Pancreas (tissue), 10 donors: ENCODE measurements at regions not wholly inside any gene's neighbourhood (a gene's known extent, or its start where the extent isn't known, plus 50 kb on each side); places are given as distances from the start of the nearest gene placed in this dataset.

Experiments used
- ATAC-seq, 4 donors: fragments of 200-7000 bp; cut with Tn5 transposase; one replicate each; pipeline versions ENCODE4 v1.8.0 to v1.9.1; 2020; ENCODE audit warnings: mild to moderate bottlenecking in 4 of 4, moderate library complexity in 4 of 4
- DNase-seq, 6 donors: peaks; one replicate each; pipeline ENCODE4 v3.0.0-alpha.2; 2020
- FAIRE-seq: peaks from 2 replicates; lab custom pipeline; 2012; peaks lifted over from hg19 to GRCh38; lab: Jason Lieb, UNC
- H3K27ac ChIP-seq, 4 donors: fragments of 200-600 bp; sonication (generic); 1 replicate in 3 of 4; 2 replicates in 1 of 4; pipeline versions ENCODE4 v1.5.0 to v1.8.0; 2020
- H3K27me3 ChIP-seq, 4 donors: fragments of 200-600 bp; one replicate each; pipeline ENCODE4 v1.8.0; 2021
- H3K36me3 ChIP-seq, 3 donors: fragments of 200-600 bp; sonication (generic) in 1 of 3; one replicate each; pipeline versions ENCODE4 v1.5.0 to v1.8.0; 2020 to 2021
- H3K4me1 ChIP-seq, 3 donors: fragments of 200-600 bp; one replicate each; pipeline ENCODE4 v1.8.0; 2021
- H3K4me3 ChIP-seq, 4 donors: fragments of 200-600 bp; sonication (generic) in 2 of 4; one replicate each; pipeline versions ENCODE4 v1.5.0 to v1.8.0; 2020 to 2021
- H3K9me3 ChIP-seq, 4 donors: fragments of 200-600 bp; one replicate each; pipeline ENCODE4 v1.8.0; 2021
- WGBS, 2 donors: extraction: QIAGEN DNeasy Blood & Tissue Kit; methylation state at CpG; one replicate each; pipeline ENCODE4 v1.1.7; 2013; 5-methylcytosine and 5-hydroxymethylcytosine counted together
- intact Hi-C, 3 donors: fragments of 100-400 bp; cut with DNase I; formaldehyde crosslinking; loops; one replicate each; pipeline versions ENCODE4 v1.11.1 to v1.14.2; 2022
- TF ChIP-seq, protein P1 (sequence below), 4 donors: fragments of 200-600 bp; sonication (generic) in 3 of 4; IDR thresholded peaks; one replicate each; pipeline versions ENCODE4 v1.5.0 to v1.8.0; 2021; ENCODE audit warnings: antibody characterized with exemption in 4 of 4
- donor health status: healthy with polysubstance abuse.
- donor health status: DM: no; HTN: no; CAD: no; lungs with moderate emphysema.
- donor health status: DM: no; HTN: no; CAD: no.
- donor health status: control.
- donor health status: control.
- donor health status: Bipolar disorder and iron deficiency.
- donor health status: DM: yes; HTN: yes; CAD: no.
- donor health status: DM: no; HTN: no; CAD: no.
- donor health status: DM: no; HTN: no; CAD: no.
- donor health status: DM: yes; HTN: yes; CAD: no.

DNA sequence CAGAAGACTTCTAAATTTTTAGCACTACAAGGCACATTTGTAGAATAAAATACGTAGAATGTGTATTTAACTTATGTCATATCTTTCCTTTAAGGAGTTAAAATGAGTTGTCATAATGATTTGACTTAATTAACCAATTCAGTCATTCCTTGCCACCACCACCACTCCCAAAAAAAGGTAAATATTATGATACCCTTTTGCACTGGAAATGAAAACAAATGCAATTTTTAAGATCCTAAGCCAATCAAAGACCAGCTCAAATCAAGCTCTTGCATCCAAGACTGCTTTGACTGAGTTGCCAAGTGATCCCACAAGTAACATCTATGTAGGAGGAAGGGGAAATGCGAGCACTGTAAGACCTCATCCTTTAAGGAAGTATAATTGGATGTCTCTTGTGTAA, 426.6 kb upstream of the ATP11B start:
- intact Hi-C loops: no loop called here

DNA sequence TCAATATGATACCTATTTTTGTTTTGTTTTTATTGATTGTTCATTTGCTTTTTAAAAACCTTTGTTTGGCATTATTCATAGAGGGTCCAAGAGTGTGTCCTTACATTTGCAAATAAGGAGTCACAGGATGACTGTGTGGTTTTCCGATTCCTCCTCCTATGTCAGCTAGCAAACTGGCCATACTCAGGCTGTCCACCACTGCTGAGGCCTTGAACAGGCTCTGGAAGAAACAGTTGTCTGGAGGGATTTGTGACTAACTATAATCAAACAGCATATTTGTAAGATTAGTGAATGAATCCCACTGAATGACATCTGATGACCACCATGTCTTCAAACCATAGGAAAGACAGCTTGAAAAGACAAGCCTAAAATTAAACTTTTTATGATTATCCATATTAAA, 423.4 kb upstream of the ATP11B start:
- H3K4me1 ChIP-seq: no peaks in the 10 kb centered on the region
- no peaks in the 10 kb centered on the region for H3K9me3 ChIP-seq
- no peaks in the 10 kb centered on the region for H3K36me3 ChIP-seq
- no peak overlapping the region for H3K4me3 ChIP-seq
- ATAC-seq (no peak), FAIRE-seq (no peak), DNase-seq (no peak)
- TF ChIP-seq, protein P1, sequence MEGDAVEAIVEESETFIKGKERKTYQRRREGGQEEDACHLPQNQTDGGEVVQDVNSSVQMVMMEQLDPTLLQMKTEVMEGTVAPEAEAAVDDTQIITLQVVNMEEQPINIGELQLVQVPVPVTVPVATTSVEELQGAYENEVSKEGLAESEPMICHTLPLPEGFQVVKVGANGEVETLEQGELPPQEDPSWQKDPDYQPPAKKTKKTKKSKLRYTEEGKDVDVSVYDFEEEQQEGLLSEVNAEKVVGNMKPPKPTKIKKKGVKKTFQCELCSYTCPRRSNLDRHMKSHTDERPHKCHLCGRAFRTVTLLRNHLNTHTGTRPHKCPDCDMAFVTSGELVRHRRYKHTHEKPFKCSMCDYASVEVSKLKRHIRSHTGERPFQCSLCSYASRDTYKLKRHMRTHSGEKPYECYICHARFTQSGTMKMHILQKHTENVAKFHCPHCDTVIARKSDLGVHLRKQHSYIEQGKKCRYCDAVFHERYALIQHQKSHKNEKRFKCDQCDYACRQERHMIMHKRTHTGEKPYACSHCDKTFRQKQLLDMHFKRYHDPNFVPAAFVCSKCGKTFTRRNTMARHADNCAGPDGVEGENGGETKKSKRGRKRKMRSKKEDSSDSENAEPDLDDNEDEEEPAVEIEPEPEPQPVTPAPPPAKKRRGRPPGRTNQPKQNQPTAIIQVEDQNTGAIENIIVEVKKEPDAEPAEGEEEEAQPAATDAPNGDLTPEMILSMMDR (IDR thresholded peaks at IDR 0.05): no peak
- intact Hi-C loops: no loop called here
- no peak overlapping the region for H3K27ac ChIP-seq
- H3K27me3 ChIP-seq: no peaks in the 10 kb centered on the region
- WGBS, 2 donors: 94 to 100% methylated on average over 1 of the region's 1 CpG

More for the DNA sequence above, 426.6 kb upstream of the ATP11B start:
- peaks cover 0 to 9% (median 0%) of the 10 kb centered on the region in 4 donors for H3K27me3 ChIP-seq
- no peaks in the 10 kb centered on the region for H3K36me3 ChIP-seq
- WGBS, 2 donors: 71 to 81% methylated on average over 2 of the region's 2 CpGs
- DNase-seq: no peak
- no peak for FAIRE-seq
- H3K4me1 ChIP-seq: no peaks in the 10 kb centered on the region
- no peak overlapping the region for H3K27ac ChIP-seq
- no peak for ATAC-seq
- no peak overlapping the region for H3K4me3 ChIP-seq
- TF ChIP-seq, protein P1 (IDR thresholded peaks at IDR 0.05): no peak
- no peaks in the 10 kb centered on the region for H3K9me3 ChIP-seq

DNA sequence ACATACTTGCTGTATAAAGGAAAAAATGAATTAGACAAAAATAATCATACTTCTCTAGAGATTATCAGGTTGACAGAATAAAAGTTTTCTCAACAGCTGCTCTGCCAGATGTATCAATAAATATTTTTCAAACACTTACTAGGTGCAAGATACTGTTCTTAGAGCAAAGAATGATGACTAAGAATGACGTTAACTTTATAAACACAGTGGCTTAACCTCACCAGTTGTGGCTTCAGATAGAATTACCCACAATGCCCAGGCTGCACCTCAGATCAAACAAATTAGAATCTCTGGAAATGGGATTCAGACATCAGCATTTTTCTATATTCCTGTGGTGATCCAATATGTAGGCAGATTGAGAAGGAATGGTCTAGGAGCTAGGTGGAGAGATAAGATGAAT, 422.4 kb upstream of the ATP11B start:
- intact Hi-C loops: no loop called here
- no peaks in the 10 kb centered on the region for H3K4me1 ChIP-seq
- no peak for FAIRE-seq
- no peak for DNase-seq
- no peaks in the 10 kb centered on the region for H3K36me3 ChIP-seq
- TF ChIP-seq, protein P1 (IDR thresholded peaks at IDR 0.05): no peak
- 36 to 37% methylated on average over 1 of the region's 1 CpG for WGBS, 2 donors
- no peak overlapping the region for H3K4me3 ChIP-seq
- no peaks in the 10 kb centered on the region for H3K9me3 ChIP-seq
- no peak for ATAC-seq
- H3K27ac ChIP-seq: no peak overlapping the region
- H3K27me3 ChIP-seq: no peaks in the 10 kb centered on the region

DNA sequence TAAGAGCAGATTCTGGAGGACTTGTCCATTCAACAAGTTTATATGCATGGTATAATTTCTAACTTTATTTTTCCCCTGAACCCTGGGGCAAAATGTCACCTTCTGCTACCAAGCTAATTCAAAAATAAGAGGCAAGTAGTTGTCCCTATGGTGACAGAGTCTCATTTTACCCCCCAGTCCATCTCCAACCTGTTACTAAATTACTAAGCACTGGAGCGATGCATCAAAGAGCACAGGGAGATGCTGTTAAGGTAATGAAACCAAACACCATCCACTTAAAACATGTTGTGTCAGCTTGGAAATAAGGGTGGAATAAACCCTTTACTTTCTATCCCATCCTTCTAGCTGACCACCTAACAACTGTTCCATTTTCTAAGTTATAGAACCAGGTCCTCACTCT, 417.4 kb upstream of the ATP11B start:
- Histone ChIP-seq H3K4me1 (no peaks in the 10 kb centered on the region), H3K9me3 (no peaks in the 10 kb centered on the region), H3K36me3 (no peaks in the 10 kb centered on the region), H3K4me3 (no peak overlapping the region), H3K27ac (no peak overlapping the region), H3K27me3 (no peaks in the 10 kb centered on the region)
- DNase-seq: no peak
- TF ChIP-seq, protein P1 (IDR thresholded peaks at IDR 0.05): no peak
- intact Hi-C loops: no loop called here
- WGBS, 2 donors: 93% methylated on average over 1 of the region's 1 CpG
- FAIRE-seq: no peak
- no peak for ATAC-seq

DNA sequence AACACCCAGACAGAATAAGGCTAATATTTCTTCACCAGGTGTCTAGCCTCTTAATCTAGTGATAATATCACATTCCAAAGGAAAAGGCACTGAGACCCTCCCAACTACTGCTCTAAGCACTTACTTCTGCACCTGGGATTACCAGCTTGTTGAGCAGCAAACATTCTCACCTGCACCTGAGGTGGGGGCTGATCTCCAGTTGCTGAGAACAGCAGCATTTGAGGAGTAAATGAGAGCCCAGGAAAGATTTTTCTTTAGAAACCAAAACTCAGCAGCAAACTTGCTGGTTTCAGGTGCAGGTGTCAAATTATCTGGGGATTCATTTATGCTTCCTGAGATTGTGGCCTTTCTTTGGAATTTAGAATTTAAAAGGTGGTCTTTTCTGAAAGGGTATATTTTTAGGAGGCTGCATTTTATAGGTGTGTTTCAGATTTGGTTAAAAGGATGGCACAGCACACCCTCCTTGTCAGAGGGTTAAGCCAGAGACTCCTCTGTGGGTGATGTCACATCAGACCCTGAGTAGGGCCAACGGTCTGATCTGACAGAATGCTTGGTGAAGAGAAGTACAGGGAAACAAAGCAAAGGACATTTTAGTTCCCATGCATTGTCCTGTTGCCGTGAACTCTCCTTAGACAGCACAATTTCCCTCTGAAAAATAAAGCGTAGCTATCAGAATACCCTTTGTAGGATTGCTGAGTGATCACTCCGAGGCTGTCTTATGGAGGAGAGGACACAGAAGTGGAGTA, 411.0 kb upstream of the ATP11B start:
- 66 to 86% methylated on average over 4 of the region's 4 CpGs for WGBS, 2 donors
- H3K36me3 ChIP-seq: no peaks in the 10 kb centered on the region
- DNase-seq (no peak), FAIRE-seq (no peak), ATAC-seq (no peak)
- TF ChIP-seq, protein P1 (IDR thresholded peaks at IDR 0.05): no peak
- H3K9me3 ChIP-seq: no peaks in the 10 kb centered on the region
- H3K27me3 ChIP-seq: no peaks in the 10 kb centered on the region
- no peak overlapping the region for H3K4me3 ChIP-seq
- H3K4me1 ChIP-seq: no peaks in the 10 kb centered on the region
- no peak overlapping the region for H3K27ac ChIP-seq
- intact Hi-C loops: no loop called here
